HG03159 (cell line): ENCODE measurements at regions not wholly inside any gene's neighbourhood (a gene's known extent, or its start where the extent isn't known, plus 50 kb on each side); places are given as distances from the start of the nearest gene placed in this dataset.
"Not testable (repeated sequence)": the region's sequence is repeated elsewhere in the genome, so short reads cannot be mapped to it uniquely, and the experiment has no call there.

Experiments
- ATAC-seq: cut with Tn5 transposase; IDR thresholded peaks from one replicate; pipeline ENCODE4 v1.9.1; 2021; ENCODE audit warnings: mild to moderate bottlenecking, moderate library complexity; ENCODE audit not compliant: unreplicated experiment

DNA sequence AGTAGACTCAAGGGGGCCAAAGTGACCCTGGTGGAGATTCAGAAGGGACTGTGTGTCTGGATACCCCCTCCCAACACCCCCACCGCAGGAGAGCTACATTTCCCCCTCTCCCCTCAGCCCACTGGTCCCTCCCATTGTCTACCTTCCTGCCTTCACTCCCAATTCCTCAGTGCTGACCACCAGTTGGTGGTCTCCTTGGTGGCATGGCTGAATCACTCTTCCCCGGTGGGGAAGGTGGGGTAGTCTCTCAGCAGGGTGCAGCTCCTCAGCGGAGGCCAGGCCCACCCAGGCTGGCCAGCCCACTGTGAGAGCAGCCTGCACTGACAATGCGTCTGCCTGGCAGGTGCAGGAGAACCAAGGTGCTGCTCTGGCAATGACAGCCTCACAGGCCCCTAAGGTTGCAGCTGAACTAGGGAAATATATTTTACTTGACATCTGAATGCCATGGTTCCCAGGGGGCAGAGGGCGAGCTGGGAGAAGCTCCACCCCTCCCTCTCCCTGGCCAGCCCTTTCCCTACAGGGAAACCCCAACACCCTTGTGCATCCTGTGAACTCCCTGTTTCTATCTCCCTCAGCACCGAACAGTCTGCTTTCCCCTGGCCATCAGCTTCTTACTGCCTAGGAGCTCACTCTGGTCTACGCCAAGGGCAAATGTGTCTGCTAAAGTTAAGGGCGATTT is 62.6 kb upstream of the PAX8 start:
- ATAC-seq, result no peak

DNA sequence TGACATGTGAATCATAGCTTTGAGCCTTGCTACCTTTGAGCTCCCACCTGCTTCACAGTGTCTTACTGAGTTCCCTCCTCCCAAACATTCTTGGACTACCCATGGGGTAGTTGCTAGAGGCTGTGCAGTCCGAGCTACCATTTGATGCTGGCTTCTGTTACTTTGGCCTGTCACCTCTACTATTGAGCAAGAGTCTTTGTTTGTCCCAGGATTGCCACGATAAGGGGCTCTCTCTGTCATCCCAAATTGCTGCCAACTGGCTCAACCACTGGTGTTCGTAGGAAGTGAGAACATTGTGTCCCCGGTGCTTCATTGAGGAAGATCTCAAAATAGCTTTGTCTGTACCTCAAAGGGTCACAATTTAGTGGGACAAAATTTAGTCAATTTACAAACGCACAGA is 59.1 kb upstream of the PAX8 start:
- ATAC-seq, result no peak

DNA sequence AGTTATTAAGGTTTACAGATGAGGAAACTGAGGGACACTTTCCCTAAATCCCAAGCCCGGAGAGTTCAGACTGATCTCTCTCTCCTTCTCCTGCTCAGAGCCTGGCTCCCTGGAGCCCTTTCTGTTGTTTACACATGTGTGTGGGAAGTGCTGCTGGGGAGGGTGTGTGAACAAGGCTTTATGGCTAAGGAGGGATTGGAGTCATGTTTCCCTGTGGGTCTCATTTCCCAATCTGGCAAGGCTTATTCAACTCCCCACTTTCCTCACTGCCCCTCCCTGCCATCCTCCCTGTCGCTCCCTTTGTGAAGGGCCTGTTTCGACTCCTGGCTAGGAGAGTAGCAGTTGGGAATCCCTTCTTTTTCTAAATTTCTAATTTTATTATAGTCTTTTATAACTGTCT is 57.3 kb upstream of the PAX8 start:
- not testable (repeated sequence) for ATAC-seq

DNA sequence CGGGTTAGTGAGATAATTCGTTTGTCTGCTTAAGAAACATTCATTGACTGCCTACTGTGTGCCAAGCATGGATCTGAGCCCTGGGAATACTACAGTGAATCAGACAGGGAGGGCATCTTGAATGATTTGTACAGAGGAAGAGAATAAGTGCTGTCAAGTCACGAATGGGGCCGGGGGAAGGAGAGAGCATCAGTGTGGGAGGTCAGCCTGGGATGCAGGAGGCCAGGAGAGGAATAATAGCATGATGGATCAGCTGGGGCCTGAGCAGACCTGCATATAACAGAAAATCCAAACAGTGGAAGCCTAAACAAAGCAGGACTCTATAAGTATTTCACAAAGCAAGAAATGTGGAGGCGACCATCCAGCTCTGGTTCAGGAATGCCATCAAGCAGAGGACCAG is 55.4 kb upstream of the PAX8 start:
- no peak for ATAC-seq

DNA sequence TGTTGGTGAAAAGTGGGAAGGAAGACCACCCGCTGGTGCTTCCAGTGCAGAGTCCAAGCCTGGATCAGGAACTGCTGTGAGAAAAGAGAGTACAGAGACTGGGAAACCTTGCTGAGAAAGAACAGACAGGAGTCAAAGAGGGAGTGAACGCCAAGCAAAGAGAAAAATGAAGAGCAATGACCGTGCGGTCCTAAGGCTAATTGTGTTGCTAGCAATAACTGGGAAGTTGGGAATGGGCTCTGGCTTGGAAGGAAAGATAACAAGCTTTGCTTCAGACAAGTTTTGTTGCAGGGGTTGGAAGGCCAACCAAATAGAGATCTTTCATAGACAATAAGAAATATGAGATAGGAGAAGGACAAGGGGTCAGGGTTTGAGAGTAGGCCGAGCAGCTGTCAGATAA is 55.0 kb upstream of the PAX8 start:
- not testable (repeated sequence) for ATAC-seq

DNA sequence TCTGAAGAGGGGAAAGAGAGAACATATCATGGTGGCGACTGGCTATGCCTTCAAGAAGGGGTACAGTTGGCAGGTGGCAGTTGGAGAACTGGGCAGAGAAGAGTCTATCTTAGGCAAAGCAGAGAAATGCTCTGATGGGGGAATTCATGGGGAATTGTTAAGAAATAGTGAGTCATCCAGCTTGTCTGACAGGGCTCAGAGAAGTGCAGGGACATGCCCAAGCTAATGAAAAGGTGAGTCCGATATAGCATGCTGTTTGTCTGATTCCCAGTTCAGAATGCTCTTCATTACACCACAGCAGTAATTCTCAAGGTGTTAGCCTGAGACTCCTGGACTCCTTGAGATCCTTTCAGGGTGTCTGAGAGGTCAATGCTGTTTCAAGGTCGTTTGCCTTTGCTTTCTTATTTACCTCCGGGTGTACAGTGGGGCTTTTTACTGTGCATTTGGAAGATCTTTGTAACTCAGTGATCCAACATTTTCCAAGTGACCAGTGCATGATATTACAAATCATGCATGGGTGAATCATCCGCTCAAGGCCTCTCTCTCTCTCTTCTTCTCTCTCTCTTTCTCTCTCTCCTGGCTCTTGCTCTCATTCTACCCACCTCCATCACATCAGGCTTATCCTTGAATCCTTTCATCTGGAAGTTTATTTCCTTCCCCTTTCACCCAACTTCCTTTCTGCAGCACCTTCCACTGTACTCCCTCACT is 51.5 kb upstream of the PAX8 start:
- not testable (repeated sequence) for ATAC-seq

DNA sequence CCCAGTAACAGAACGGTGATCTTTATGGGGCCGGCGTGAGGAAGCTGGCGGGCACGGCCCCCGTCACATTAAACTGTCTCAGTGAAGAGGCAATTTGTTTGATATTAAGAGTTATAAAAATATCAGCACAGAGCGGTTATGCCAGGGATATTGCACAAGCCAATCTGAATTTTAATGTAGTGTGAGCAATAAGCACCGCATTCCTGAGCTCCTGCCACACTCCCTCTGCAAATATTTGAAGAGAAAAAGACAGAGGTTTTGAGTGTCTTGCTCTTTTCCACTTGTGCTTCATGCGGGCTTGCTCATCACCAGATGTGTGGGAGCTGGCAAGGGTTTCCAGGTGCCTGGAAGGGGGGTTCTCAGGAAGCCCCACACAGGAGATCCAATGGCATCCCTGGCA is 50.3 kb upstream of the PAX8 start:
- not testable (repeated sequence) for ATAC-seq

DNA sequence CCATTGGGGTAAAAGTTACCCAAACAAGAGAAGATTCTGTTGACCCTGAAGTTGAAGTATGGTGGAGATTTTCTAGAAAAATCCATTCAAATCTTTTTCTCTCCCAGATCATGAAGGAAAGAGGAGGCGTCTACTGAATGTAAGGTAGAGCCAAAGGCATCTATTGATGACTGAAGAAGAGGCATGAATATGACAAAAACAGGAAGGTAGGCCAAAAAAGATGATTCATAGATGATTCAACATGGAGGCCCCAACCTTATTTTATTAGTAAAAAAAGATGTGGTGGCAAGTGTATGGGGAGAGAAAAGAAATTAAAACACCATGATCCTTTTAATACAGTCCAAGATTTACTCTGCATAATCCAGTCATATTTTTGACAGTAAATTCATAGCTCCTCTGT is 49.9 kb upstream of the PAX8 start:
- ATAC-seq, result not testable (repeated sequence)
